GM12878 (cell line): ENCODE measurements at regions not wholly inside any gene's neighbourhood (a gene's known extent, or its start where the extent isn't known, plus 50 kb on each side); places are given as distances from the start of the nearest gene placed in this dataset.

Experiments used
- ATAC-seq: fragments of 200-7000 bp; cut with Tn5 transposase; 3 replicates; pipeline ENCODE4 v1.9.1; 2020; ENCODE audit warnings: mild to moderate bottlenecking, moderate library complexity
- BruUV-seq: library from RNA; stranded (reverse); fragments of 400-500 nt; replicated peaks from 2 replicates; lab custom pipeline; 2021; lab: Mats Ljungman, UMichigan
- CTCF ChIA-PET: fragments of 300-600 bp; sonication (Branson Sonifier 250); formaldehyde crosslinking; extraction: SDS; loops from one replicate; lab custom pipeline; 2021; ENCODE audit warnings: inconsistent platforms; lab: Yijun Ruan, JAX
- POLR2A ChIA-PET: fragments of 350-600 bp; formaldehyde crosslinking; extraction: SDS; loops from one replicate; lab custom pipeline; 2021; ENCODE audit warnings: inconsistent platforms; lab: Charles Lee
- RAD21 ChIA-PET: fragments of 300-600 bp; sonication (Branson Sonifier 250); formaldehyde crosslinking; loops from one replicate; lab custom pipeline; 2023; ENCODE audit warnings: antibody characterized with exemption; ENCODE audit not compliant: unreplicated experiment; lab: Charles Lee
- SMC1A ChIA-PET: fragments of 300-600 bp; sonication (Branson Sonifier 250); formaldehyde crosslinking; loops from one replicate; lab custom pipeline; 2023; ENCODE audit not compliant: unreplicated experiment, uncharacterized antibody; lab: Charles Lee
- DNase-seq: peaks from one replicate; pipeline ENCODE4 v3.0.0-alpha.2; 2011; ENCODE audit warnings: low read depth, low spot score
- FAIRE-seq: peaks from 3 replicates; lab custom pipeline; 2011; peaks lifted over from hg19 to GRCh38; lab: Jason Lieb, UNC
- H2AFZ ChIP-seq: 2 replicates; pipeline ENCODE4 v1.6.0; 2011; ENCODE audit warnings: low read depth, low read length, control low read depth; ENCODE audit not compliant: control insufficient read depth
- H3K27ac ChIP-seq: 2 replicates; pipeline ENCODE4 v1.5.1; 2011; ENCODE audit warnings: control low read depth; ENCODE audit not compliant: control insufficient read depth, insufficient read depth
- H3K27me3 ChIP-seq, 2 experiments: replicated peaks in 1 of 2; 2 replicates each; pipeline versions ENCODE4 v1.6.0 to v1.6.1; 2011; ENCODE audit warnings: low read length in 1 of 2; ENCODE audit not compliant: control insufficient read depth in 2 of 2, insufficient read depth in 2 of 2
- H3K36me3 ChIP-seq, 2 experiments: 2 replicates each; pipeline ENCODE4 v1.5.1; 2011; ENCODE audit warnings: low read length in 1 of 2; ENCODE audit not compliant: control insufficient read depth in 2 of 2, insufficient read depth in 2 of 2
- H3K4me1 ChIP-seq: 2 replicates; pipeline ENCODE4 v1.6.1; 2011; ENCODE audit warnings: mild to moderate bottlenecking, low read length, moderate library complexity, mixed read lengths; ENCODE audit not compliant: control insufficient read depth, insufficient read depth
- H3K4me2 ChIP-seq: 2 replicates; pipeline ENCODE4 v1.6.0; 2011; ENCODE audit warnings: control low read depth; ENCODE audit not compliant: control insufficient read depth, insufficient read depth
- H3K4me3 ChIP-seq: fragments of 200-600 bp; sonication (generic); 2 replicates; pipeline ENCODE4 v1.5.1; 2016
- H3K79me2 ChIP-seq: 2 replicates; pipeline ENCODE4 v1.6.0; 2011; ENCODE audit warnings: low read length; ENCODE audit not compliant: control insufficient read depth, insufficient read depth
- H3K9ac ChIP-seq: 2 replicates; pipeline ENCODE4 v1.8.0; 2011; ENCODE audit warnings: low read length, control low read depth, mixed read lengths; ENCODE audit not compliant: control insufficient read depth, insufficient read depth
- H3K9me3 ChIP-seq: replicated peaks from 3 replicates; pipeline ENCODE4 v1.5.1; 2011; ENCODE audit warnings: mild to moderate bottlenecking, low read length; ENCODE audit not compliant: control insufficient read depth, insufficient read depth
- H4K20me1 ChIP-seq: 2 replicates; pipeline ENCODE4 v1.6.0; 2011; ENCODE audit not compliant: control insufficient read depth, insufficient read depth
- EGR1 ChIP-seq, 2 experiments: IDR thresholded peaks; 1 replicate in 1 of 2; 2 replicates in 1 of 2; pipeline ENCODE4 v1.6.1; 2011 to 2012; ENCODE audit warnings: low read depth in 2 of 2, low read length in 2 of 2, borderline replicate concordance in 1 of 2, mild to moderate bottlenecking in 1 of 2, moderate library complexity in 1 of 2
- IKZF2 ChIP-seq, 2 experiments: fragments of 450-650 bp; IDR thresholded peaks; 2 replicates each; pipeline ENCODE4 v1.6.1; 2017; ENCODE audit warnings: mild to moderate bottlenecking in 2 of 2, moderate library complexity in 2 of 2
- NR2C1 ChIP-seq: fragments of 450-650 bp; IDR thresholded peaks from 2 replicates; pipeline ENCODE4 v1.6.1; 2017; ENCODE audit warnings: antibody characterized with exemption, mild to moderate bottlenecking, moderate library complexity
- SKIL ChIP-seq: fragments of 450-650 bp; IDR thresholded peaks from 2 replicates; pipeline ENCODE4 v1.6.1; 2017; ENCODE audit warnings: mild to moderate bottlenecking, low read depth, inconsistent platforms; ENCODE audit not compliant: poor library complexity, severe bottlenecking
- SUZ12 ChIP-seq: fragments of 200-600 bp; sonication (generic); IDR thresholded peaks from one replicate; pipeline ENCODE4 v1.6.1; 2018; ENCODE audit warnings: antibody characterized with exemption, mild to moderate bottlenecking; ENCODE audit not compliant: unreplicated experiment
- ZSCAN29 ChIP-seq: fragments of 450-650 bp; IDR thresholded peaks from 2 replicates; pipeline ENCODE4 v1.6.1; 2017; ENCODE audit warnings: mild to moderate bottlenecking, moderate library complexity
- WGBS: methylation state at CpG from one replicate; pipeline ENCODE4 v1.1.6; 2016; ENCODE audit warnings: low lambda C conversion rate; ENCODE audit not compliant: insufficient replicate concordance, insufficient coverage; ENCODE audit errors: missing lambda C conversion rate; 5-methylcytosine and 5-hydroxymethylcytosine counted together
- in situ Hi-C: fragments of 300-500 bp; cut with MboI; formaldehyde crosslinking; loops from 9 replicates; pipeline ENCODE4 v1.14.3; 2018; ENCODE audit warnings: mixed read lengths
- intact Hi-C: fragments of 100-400 bp; cut with micrococcal nuclease; formaldehyde crosslinking; loops from one replicate; pipeline ENCODE4 v1.14.2; 2022; ENCODE audit not compliant: unreplicated experiment

- ChIA-PET CTCF (no interaction called here), RAD21 (no interaction called here), POLR2A (no interaction called here), SMC1A (no interaction called here)
- H3K4me1 ChIP-seq = no peaks in the 10 kb centered on the region
- in situ Hi-C loops (no loop called here), intact Hi-C loops (no loop called here)
- FAIRE-seq (no peak), ATAC-seq (no peak), DNase-seq (no peak)
- no peaks in the 10 kb centered on the region for H3K27me3 ChIP-seq
- no TSS peak for BruUV-seq
- H3K79me2 ChIP-seq = no peaks in the 10 kb centered on the region
- H3K9me3 ChIP-seq = peaks cover 2% of the 10 kb centered on the region; the same call in 2 of the 3 replicates
- no peak overlapping the region for H3K9ac ChIP-seq
- H3K36me3 ChIP-seq = no peaks in the 10 kb centered on the region
- H3K27ac ChIP-seq = no peak overlapping the region
- WGBS = 76% methylated on average over 1 of the region's 1 CpG
- H4K20me1 ChIP-seq = no peaks in the 10 kb centered on the region
- H3K4me3 ChIP-seq = no peak overlapping the region
- no peak overlapping the region for H2AFZ ChIP-seq
- H3K4me2 ChIP-seq = no peak overlapping the region
- TF ChIP-seq SUZ12 (no peak), IKZF2 (IDR thresholded peaks at IDR 0.05) (no peak), ZSCAN29 (no peak), NR2C1 (no peak), SKIL (no peak), EGR1 (IDR thresholded peaks at IDR 0.05; ENCODE audit: borderline replicate concordance in 1 of 2, low read depth in 2 of 2, low read length in 2 of 2) (no peak)
- TF ChIP-seq, all 136 proteins: peak for 0
Measured at GRCh38 chr11:115820026-115820425, 315.8 kb upstream of the CADM1 start.
